ENCODE measurements at regions not wholly inside any gene's neighbourhood (a gene's known extent, or its start where the extent isn't known, plus 50 kb on each side); places are given as distances from the start of the nearest gene placed in this dataset.

DNA sequence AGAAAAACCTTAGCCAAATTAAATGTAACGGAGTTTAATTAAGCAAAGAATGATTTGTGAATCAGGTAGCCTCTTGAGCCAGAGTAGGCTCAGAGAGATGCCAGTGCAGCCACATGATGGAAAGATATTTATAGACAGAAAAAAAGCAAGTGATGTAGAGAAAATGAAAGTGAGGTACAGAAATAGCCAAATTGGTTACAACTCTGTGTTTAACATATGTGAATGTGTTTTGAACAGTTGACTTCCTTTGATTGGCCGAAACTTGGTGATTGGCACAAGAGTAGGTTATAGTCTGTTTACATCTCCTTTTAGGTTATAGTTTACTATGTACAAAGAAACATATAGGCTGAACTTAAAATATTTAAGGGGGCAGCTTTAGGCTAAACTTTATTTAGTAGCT is 459.9 kb upstream of the BOD1L1 start:
- TF ChIP-seq, protein P1, sequence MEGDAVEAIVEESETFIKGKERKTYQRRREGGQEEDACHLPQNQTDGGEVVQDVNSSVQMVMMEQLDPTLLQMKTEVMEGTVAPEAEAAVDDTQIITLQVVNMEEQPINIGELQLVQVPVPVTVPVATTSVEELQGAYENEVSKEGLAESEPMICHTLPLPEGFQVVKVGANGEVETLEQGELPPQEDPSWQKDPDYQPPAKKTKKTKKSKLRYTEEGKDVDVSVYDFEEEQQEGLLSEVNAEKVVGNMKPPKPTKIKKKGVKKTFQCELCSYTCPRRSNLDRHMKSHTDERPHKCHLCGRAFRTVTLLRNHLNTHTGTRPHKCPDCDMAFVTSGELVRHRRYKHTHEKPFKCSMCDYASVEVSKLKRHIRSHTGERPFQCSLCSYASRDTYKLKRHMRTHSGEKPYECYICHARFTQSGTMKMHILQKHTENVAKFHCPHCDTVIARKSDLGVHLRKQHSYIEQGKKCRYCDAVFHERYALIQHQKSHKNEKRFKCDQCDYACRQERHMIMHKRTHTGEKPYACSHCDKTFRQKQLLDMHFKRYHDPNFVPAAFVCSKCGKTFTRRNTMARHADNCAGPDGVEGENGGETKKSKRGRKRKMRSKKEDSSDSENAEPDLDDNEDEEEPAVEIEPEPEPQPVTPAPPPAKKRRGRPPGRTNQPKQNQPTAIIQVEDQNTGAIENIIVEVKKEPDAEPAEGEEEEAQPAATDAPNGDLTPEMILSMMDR (IDR thresholded peaks at IDR 0.05; ENCODE audit: extremely low read depth, insufficient read depth, missing control alignments), result no peak
- DNase-seq (ENCODE audit: low spot score), result no peak
- in situ Hi-C loops (cut with MboI; ENCODE audit: low pct_unique_long_range_greater_than_20kb, low sequenced_read_pairs, unreplicated experiment), result no loop called here

DNA sequence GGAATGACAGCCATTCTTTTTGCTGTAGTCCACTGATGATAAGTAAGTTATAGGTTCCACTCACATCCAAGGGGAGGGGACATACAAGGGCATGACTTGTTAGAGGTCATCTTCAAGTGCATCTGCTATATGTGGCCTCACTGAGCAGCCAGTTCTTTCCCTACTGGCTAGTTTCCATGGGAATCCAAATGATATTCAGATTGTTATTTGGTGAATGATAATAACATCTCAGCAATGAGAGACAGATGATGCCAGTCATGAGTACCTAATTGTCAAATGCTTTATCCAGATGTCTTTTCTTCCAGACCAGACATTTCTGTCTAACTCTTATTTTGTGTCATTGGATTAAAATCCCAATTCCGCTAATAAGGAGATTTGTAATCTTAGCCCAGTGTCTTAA is 460.4 kb upstream of the BOD1L1 start:
- TF ChIP-seq, protein P1 (IDR thresholded peaks at IDR 0.05; ENCODE audit: extremely low read depth, insufficient read depth, missing control alignments), result no peak
- in situ Hi-C loops (cut with MboI; ENCODE audit: low pct_unique_long_range_greater_than_20kb, low sequenced_read_pairs, unreplicated experiment), result no loop called here
- no peak for DNase-seq (ENCODE audit: low spot score)

DNA sequence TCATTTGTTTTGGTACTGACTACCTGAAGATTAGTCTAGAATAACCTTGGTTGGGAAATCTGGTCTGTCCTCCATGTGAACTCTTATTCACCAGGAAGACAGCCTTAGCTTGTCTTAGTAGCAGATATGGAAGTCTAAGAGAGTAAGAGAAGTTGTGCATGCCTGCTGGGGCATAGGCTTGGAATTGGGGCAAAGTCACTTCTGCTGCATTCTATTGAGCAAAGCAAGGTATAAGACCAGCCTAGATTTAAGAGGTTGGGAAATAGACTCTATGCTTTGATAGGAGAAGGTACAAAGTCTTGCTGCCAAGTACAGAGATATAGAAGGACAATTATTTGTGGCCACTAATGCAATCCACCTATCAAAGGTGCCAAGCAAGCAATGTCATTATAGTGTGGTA is 464.0 kb upstream of the BOD1L1 start:
- in situ Hi-C loops (cut with MboI; ENCODE audit: low pct_unique_long_range_greater_than_20kb, low sequenced_read_pairs, unreplicated experiment), result no loop called here
- no peak for DNase-seq (ENCODE audit: low spot score)
- TF ChIP-seq, protein P1 (IDR thresholded peaks at IDR 0.05; ENCODE audit: extremely low read depth, insufficient read depth, missing control alignments), result no peak

DNA sequence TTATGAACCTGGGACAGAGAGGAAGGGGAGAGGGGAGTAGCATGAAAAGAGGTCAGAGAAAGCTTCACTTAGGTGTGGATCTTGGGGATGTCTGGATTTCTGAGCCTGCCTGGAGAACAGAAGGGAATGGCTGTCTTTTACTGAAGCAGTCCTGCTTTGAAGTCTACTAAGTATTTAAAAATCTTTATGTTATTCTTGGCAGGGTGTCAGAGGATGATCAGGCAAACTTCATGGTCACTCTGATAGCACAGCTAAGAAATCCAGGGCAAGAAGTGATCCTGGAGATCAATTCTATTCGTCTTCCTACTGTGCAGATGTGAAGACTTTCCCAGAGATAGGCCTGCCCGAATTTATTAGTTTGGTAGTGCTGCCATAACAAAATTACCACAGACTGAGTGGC is 464.4 kb upstream of the BOD1L1 start:
- TF ChIP-seq, protein P1 (IDR thresholded peaks at IDR 0.05; ENCODE audit: extremely low read depth, insufficient read depth, missing control alignments), result no peak
- in situ Hi-C loops (cut with MboI; ENCODE audit: low pct_unique_long_range_greater_than_20kb, low sequenced_read_pairs, unreplicated experiment), result no loop called here
- DNase-seq (ENCODE audit: low spot score), result no peak

DNA sequence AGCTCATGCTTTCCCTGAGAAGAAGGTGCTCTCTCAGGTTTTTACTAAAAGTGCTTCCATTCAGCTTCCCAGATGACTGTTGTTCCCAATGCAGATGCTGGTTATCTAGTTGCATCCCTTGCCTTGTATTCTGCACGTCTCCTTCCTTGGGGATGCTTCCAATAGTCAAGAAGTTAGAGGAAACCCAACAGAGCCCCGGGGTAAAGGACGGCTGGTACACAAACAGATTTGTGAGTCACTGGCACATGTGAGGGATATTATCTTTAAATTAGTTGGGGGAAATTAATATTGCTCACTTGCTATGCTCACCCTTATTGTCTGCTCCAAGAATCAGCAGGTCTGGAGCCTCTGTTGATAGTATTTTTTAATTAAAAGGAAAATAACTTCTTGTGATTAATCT is 465.2 kb upstream of the BOD1L1 start:
- in situ Hi-C loops (cut with MboI; ENCODE audit: low pct_unique_long_range_greater_than_20kb, low sequenced_read_pairs, unreplicated experiment), result no loop called here
- TF ChIP-seq, protein P1 (IDR thresholded peaks at IDR 0.05; ENCODE audit: extremely low read depth, insufficient read depth, missing control alignments), result no peak
- no peak for DNase-seq (ENCODE audit: low spot score)

DNA sequence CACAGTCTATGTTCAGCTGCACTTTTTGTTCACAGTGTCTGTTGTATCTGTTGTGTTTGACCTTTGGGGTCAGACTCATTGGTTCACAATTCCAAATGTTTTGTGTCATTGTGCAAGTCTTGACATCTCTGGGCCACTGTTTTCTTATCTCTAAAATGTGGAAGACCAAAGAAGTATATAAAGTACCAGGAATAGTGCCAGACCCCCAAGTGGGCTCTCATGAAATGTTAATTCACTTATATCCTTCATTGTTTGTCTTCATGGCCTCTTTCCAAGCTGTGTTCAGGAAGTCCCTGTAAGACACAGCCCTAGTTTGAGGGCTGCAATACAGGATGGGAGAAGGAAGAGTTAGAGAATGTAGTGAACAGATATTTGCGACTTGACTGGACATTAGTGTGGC is 468.3 kb upstream of the BOD1L1 start:
- no peak for DNase-seq (ENCODE audit: low spot score)
- TF ChIP-seq, protein P1 (IDR thresholded peaks at IDR 0.05; ENCODE audit: extremely low read depth, insufficient read depth, missing control alignments), result no peak
- in situ Hi-C loops (cut with MboI; ENCODE audit: low pct_unique_long_range_greater_than_20kb, low sequenced_read_pairs, unreplicated experiment), result no loop called here

DNA sequence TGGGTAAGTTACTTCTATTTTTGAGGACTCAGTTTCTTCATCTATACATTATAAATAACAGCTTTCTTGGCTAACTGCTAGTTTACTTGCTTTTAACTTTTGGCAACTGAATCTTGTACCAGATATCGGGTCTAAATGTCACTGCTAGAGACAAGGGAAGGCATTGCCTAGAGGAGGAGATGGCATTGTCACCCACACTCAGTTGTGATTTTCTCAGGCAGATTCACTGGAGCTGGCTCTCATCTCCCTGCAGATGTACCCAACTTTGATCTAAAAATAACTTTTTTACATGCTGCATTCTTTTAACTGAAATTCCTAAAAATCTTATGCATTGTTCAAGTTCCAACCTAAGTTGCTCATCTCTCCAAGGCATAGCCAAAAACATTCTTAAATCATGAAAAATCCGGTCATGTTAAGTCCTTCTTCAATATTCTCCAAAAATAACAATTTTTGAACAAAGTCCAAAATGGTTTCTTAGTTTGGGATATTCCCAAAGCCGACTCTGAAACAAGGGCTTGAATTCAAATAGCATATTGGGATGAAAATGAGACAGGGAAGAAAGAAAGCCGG is 469.0 kb upstream of the BOD1L1 start:
- TF ChIP-seq, protein P1 (IDR thresholded peaks at IDR 0.05; ENCODE audit: extremely low read depth, insufficient read depth, missing control alignments), result no peak
- DNase-seq (ENCODE audit: low spot score), result no peak
- in situ Hi-C loops (cut with MboI; ENCODE audit: low pct_unique_long_range_greater_than_20kb, low sequenced_read_pairs, unreplicated experiment), result no loop called here
